ENCODE measurements at regions not wholly inside any gene's neighbourhood (a gene's known extent, or its start where the extent isn't known, plus 50 kb on each side); places are given as distances from the start of the nearest gene placed in this dataset.

GRCh38 chr4:41332510-41333054, 75.9 kb downstream of the UCHL1 start:
- TF ChIP-seq CTCF (IDR thresholded peaks at IDR 0.05) (no peak), POLR2A (IDR thresholded peaks at IDR 0.05) (no peak)

Data from vagina (tissue), 2 donors.